ENCODE measurements at regions not wholly inside any gene's neighbourhood (a gene's known extent, or its start where the extent isn't known, plus 50 kb on each side); places are given as distances from the start of the nearest gene placed in this dataset.

GRCh38 chrX:39851745-39852455 lies 245.9 kb downstream of the BCOR start:
- H3K79me2 ChIP-seq (ENCODE audit: control insufficient read depth, low read length), result no peaks in the 10 kb centered on the region
- TF ChIP-seq CTCF (IDR thresholded peaks at IDR 0.05; ENCODE audit: low read depth, low read length, poor library complexity, severe bottlenecking) (no peak), EZH2phosphoT487 (IDR thresholded peaks at IDR 0.05; ENCODE audit: borderline replicate concordance, low read length) (no peak)
- no peaks in the 10 kb centered on the region for H3K9me3 ChIP-seq (ENCODE audit: control insufficient read depth, insufficient read depth, low read length)
- no peak overlapping the region for H3K4me3 ChIP-seq (ENCODE audit: low read length)
- no peaks in the 10 kb centered on the region for H3F3A ChIP-seq (ENCODE audit: control insufficient read depth, insufficient read depth)
- peaks cover 7% of the 10 kb centered on the region for H3K4me1 ChIP-seq (ENCODE audit: control insufficient read depth, low read length)
- H3K4me2 ChIP-seq (ENCODE audit: low read length), result no peak overlapping the region
- no peak overlapping the region for H3K27ac ChIP-seq (ENCODE audit: low read depth, low read length)
- no peaks in the 10 kb centered on the region for H3K36me3 ChIP-seq (ENCODE audit: control insufficient read depth, low read length)
- H3K27me3 ChIP-seq (ENCODE audit: control insufficient read depth, low read length), result peaks cover 3% of the 10 kb centered on the region; the same call in 1 of the 2 replicates
- no peaks in the 10 kb centered on the region for H4K20me1 ChIP-seq (ENCODE audit: control insufficient read depth, insufficient read depth, low read depth, low read length)
- no peaks in the 10 kb centered on the region for H3K9me2 ChIP-seq (replicated peaks; ENCODE audit: control insufficient read depth, low read length)

GRCh38 chrX:39852491-39852890 lies 245.3 kb downstream of the BCOR start:
- Histone ChIP-seq H3K9me2 (replicated peaks; ENCODE audit: control insufficient read depth, low read length) (no peaks in the 10 kb centered on the region), H3K36me3 (ENCODE audit: control insufficient read depth, low read length) (no peaks in the 10 kb centered on the region), H3K4me2 (ENCODE audit: low read length) (no peak overlapping the region), H3K4me1 (ENCODE audit: control insufficient read depth, low read length) (peaks cover 7% of the 10 kb centered on the region), H3F3A (ENCODE audit: control insufficient read depth, insufficient read depth) (no peaks in the 10 kb centered on the region), H4K20me1 (ENCODE audit: control insufficient read depth, insufficient read depth, low read depth, low read length) (no peaks in the 10 kb centered on the region), H3K27ac (ENCODE audit: low read depth, low read length) (no peak overlapping the region), H3K9me3 (ENCODE audit: control insufficient read depth, insufficient read depth, low read length) (no peaks in the 10 kb centered on the region), H3K4me3 (ENCODE audit: low read length) (no peak overlapping the region), H3K79me2 (ENCODE audit: control insufficient read depth, low read length) (no peaks in the 10 kb centered on the region), H3K27me3 (ENCODE audit: control insufficient read depth, low read length) (peaks cover 3% of the 10 kb centered on the region; the same call in 1 of the 2 replicates)
- no peak for TF ChIP-seq CTCF (IDR thresholded peaks at IDR 0.05; ENCODE audit: low read depth, low read length, poor library complexity, severe bottlenecking)
- TF ChIP-seq EZH2phosphoT487 (IDR thresholded peaks at IDR 0.05; ENCODE audit: borderline replicate concordance, low read length), result no peak

- Histone ChIP-seq H3F3A (ENCODE audit: control insufficient read depth, insufficient read depth) (no peaks in the 10 kb centered on the region), H3K36me3 (ENCODE audit: control insufficient read depth, low read length) (no peaks in the 10 kb centered on the region), H3K4me2 (ENCODE audit: low read length) (no peak overlapping the region), H3K9me3 (ENCODE audit: control insufficient read depth, insufficient read depth, low read length) (no peaks in the 10 kb centered on the region), H3K27ac (ENCODE audit: low read depth, low read length) (no peak overlapping the region), H3K79me2 (ENCODE audit: control insufficient read depth, low read length) (no peaks in the 10 kb centered on the region), H3K9me2 (replicated peaks; ENCODE audit: control insufficient read depth, low read length) (no peaks in the 10 kb centered on the region), H3K4me1 (ENCODE audit: control insufficient read depth, low read length) (peaks cover 7% of the 10 kb centered on the region), H3K4me3 (ENCODE audit: low read length) (no peak overlapping the region), H4K20me1 (ENCODE audit: control insufficient read depth, insufficient read depth, low read depth, low read length) (no peaks in the 10 kb centered on the region), H3K27me3 (ENCODE audit: control insufficient read depth, low read length) (peaks cover 3% of the 10 kb centered on the region; the same call in 1 of the 2 replicates)
- TF ChIP-seq EZH2phosphoT487 (IDR thresholded peaks at IDR 0.05; ENCODE audit: borderline replicate concordance, low read length) (no peak), CTCF (IDR thresholded peaks at IDR 0.05; ENCODE audit: low read depth, low read length, poor library complexity, severe bottlenecking) (no peak)
Measured at GRCh38 chrX:39853417-39854030, 244.2 kb downstream of the BCOR start.

Data from DOHH2 (cell line).